HG03354 (cell line): ENCODE measurements at regions not wholly inside any gene's neighbourhood (a gene's known extent, or its start where the extent isn't known, plus 50 kb on each side); places are given as distances from the start of the nearest gene placed in this dataset.

Experiments
- ATAC-seq: cut with Tn5 transposase; IDR thresholded peaks from one replicate; pipeline ENCODE4 v1.9.1; 2021; ENCODE audit warnings: mild to moderate bottlenecking; ENCODE audit not compliant: unreplicated experiment, poor library complexity, severe bottlenecking

DNA sequence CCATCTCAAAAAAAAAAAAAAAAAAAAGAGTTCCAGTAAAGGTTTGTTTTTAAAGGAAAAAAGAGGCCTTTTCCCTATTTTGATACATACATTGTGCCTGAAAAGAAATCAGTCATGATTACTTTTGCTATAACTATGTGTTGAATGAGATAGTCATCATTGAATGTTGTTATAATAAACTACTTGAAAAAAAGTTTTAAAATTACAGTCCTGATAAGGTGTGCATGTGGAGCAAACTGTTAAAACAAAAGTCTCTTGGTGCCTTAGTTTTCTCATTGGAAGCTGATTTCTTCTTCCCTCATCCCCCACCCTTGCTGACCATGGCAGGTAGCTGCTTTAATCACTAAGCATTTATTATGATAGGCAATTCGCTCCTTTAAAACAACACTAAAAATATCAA is 172.3 kb upstream of the TBCA start:
- no peak for ATAC-seq

DNA sequence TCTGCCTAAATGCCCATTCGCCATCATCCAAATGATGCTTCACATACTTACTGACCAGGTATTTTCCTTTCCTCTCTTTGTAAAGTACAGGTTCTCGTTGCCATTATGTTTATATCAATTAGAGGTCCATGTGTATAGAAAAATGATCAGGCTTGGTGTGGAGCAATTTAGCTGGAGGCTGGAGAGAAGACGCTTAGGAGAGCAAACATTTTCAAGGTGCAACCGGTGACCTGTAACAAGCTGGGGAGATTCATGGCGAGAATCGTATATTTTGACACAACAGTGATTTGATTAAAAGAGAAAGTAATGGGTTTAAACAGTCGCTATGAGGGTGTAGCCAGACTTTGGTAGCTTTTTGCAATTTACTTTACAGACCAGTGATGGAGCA is 170.9 kb upstream of the TBCA start:
- no peak for ATAC-seq

DNA sequence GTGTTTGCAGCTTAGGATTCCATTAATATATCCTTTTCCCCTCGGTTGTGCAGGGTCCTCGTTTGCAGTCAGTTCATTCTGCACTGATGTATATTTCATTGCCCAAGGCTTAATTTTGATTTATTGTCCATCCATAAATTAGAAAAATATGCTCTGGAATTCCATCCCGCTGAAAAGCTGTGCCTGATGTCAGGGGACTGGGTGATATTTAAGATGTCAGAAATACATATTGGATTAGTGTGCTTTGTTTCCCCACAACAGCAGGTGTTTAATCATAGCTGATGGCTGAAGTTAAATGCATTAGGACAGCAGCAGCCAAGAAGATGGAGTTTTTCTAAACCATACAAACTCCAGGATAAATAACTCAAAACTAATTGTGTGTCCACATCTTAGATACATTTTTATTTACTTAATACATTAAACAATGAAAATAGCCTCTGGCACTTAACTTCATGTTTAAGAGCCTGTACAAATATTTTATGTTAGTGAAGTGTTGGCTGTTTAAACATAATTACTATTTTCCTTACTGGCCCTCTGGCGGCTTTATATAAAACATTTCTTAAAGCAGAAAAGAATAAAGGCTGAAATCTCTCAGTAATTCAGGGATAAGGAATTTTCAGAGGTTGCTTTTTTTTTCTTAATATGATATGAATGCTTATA is 170.4 kb upstream of the TBCA start:
- ATAC-seq: no peak

DNA sequence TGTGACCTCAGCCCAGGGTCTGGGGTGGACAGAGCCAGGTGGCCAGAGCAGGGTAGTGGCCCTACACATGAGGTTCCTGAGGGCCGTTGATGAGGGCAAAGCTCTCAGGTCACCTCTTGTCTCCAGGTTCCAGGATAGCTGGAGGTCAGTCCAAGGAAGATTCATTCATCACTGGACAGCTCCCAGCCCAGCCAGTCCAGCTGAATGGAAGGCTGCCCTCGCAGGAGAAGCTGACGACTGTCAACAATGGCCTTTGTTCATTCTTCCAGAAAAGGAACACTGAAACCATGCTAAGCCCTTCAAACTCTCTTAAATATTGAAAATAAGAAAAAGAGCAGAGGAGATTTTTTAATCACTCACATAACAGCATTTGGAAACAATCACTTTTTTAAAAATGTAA is 169.7 kb upstream of the TBCA start:
- ATAC-seq: no peak

DNA sequence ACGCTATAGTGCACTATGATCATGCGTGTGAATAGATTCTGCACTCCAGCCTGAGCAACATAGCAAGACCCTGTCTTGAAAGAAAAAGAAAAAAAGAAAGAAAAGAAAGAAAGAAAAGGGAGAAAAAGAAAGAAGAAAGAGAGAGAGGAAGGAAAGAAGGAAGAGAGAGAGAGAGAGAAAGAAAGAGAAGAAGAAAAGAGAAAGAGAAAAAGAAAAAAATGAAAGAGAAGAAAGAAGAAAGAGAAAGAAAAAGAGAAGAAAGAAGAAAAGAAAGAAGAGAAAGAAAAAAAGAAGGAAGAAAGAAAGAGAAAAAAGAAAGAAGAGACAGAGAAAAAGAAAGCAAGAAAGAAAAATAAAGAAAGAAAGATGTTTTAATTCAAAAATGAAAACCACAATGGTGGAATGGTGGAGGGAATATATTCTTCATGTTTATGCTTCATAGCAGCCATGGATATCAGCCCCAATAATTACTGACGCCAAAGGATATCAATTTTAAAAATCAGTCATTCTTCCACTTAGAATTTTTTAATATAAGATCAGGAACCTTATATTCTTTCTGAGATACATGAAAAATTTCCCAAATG is 168.7 kb upstream of the TBCA start:
- no peak for ATAC-seq

DNA sequence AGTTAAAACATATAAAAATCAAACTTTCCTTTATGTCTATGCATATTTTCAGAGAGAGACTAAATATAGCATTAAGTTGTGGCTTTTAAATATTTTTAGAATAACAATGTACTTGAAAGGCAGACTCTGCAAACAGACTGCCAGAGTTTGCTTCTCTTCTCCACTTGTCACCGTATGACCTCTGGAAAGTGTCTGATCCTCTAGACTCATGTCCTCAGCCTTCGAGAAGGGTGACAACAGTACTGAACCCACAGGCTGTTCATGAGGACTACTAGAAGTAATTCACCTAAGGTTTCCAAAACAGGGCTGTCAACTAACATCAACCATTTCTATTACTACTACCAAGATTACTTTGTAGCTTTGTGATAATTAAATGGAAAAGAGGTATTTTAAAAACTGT is 167.7 kb upstream of the TBCA start:
- ATAC-seq: no peak

DNA sequence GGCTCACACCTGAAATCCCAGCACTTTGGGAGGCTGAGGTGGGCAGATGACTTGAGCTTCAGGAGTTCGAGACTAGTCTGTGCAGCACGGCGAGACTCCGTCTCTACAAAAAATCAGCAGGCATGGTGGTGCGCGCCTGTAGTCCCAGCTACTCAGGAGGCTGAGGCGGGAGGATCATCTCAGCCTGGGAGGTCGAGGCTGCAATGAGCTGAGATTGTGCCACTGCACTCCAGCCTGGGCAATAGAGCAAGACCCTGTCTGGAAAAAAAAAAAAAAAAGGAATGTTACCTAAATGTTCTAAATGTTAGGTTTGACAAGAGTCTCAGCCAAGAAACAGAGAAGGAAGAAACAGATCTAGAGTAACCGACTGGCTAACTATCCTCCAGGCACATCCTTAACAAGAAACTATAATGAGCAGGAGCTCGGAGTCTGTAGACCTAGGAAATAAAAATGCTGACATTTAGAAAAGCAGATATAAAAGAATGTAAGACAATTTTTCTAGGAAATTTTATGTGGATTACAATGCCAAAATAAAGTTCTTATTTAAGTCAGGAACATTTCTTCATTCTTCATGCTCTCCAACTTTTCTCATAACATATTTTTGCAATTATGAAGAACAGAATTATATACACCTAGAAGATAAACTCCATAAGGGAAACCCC is 166.6 kb upstream of the TBCA start:
- ATAC-seq: no peak

DNA sequence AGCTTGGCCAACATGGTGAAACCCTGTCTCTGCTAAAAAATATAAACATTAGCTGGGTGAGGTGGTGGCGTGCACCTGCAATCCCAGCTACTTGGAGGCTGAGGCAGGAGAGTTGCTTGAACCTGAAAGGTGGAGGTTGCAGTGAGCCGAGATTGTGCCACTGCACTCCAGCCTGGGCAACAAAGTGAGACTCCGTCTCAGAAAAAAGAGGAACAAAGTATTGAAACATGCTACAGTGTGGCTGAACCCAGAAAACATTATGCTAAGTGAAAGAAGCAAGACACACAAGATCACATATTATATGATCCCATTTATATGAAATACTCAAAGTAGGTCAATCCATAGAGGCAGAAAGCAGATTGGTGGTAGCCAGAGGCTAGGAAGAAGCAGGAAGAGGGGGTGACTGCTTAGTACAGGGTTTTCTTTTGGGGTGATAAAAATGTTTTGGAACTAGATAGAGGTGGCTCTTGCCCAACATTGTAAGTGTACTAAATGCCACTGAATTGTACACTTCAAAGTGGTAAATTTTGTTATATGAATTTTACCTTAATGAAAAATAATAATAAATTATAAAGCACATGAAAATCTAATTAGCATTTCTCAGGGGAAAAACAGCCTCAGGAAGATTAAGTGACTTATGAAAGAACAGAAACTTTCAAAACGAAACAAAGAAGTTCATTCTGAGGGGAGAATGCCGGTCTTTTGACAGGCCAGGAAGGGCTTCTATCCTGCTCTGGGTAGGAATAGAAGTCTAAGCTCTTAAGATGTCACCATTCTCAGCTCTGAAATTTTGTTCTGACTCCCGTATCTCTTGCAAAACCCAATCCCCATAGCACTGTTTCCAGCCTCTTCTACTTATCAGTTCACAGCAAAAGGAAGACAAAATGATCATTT is 161.1 kb upstream of the TBCA start:
- ATAC-seq: peak; percentile 87

DNA sequence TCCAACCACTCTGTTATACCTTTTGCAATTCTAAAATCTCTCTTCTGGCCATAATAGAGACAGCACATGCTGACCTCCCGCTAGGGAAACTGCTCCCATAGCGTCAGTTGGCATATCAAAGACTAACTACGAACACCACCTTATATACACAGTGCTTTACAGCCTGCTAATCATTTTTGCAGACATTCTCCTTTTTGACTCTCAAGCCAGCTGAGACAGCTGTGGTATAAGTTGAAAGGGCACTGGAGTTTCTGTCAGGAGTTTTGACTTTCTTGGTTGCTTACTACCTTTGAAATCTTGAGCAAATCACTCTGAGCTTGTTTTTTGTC is 160.2 kb upstream of the TBCA start:
- peak; percentile 29 for ATAC-seq

DNA sequence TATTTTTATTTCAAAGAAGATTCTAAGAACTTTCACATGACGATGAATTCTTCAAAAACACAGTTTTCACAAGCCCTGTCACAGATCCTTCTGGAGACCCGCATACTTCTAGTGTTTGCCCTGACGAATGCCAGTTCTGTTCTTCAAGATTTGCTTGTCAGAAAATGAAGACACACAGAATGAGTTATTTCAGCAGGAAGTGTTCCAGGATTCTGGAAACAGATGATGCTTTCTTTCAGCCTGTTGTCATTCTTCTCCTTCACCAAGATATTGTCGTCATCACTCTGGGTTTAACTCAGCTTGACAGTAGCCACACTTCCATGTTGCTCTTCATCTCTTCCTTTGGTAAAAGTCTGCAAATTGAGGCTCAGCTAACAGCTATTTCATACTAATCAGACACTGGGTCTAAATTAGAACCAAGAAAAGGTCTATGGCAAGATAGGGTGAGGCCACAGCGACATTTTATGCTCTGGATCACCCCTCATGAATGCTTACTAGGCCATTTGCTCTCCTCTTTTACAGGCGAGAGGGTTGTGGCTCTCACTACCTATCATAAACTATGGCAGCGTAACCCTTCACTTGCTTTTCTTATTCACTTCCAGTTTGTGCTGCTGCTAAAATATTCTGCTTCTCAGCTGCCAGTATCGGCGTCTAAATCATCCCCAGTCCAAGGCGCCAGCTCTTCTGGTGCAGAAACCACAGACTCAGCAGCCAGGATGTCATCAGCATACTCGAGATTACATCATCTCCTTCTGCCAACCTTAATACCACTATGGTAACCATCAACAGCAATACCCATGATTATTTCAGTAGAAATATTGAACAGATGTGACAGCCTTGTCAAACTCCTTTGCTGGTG is 159.6 kb upstream of the TBCA start:
- peak; percentile 73 for ATAC-seq

DNA sequence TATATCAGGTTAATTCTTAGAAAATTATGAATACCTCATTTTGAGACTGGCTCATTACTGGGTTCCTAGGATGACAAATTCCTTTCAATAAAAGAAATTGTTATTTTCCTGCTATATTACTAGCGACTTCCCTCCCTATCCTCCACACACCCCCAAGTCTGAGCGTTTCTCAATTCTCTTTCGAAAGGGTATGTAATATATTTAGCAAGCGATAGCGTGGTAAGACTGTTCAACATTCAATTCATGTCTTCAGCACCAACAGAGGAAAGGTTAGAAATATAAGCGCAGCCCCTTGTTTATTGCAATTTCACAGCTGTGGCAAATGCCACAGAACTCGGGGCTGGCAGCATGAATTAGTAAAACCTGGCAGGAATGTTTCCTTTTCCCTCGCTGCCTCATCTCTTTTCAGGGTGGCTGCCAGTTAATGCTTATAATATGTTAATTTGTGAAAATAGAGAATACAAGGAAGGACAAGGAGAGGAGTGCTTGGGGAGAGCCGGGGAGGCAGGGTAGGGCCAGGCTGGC is 152.7 kb upstream of the TBCA start:
- no peak for ATAC-seq

DNA sequence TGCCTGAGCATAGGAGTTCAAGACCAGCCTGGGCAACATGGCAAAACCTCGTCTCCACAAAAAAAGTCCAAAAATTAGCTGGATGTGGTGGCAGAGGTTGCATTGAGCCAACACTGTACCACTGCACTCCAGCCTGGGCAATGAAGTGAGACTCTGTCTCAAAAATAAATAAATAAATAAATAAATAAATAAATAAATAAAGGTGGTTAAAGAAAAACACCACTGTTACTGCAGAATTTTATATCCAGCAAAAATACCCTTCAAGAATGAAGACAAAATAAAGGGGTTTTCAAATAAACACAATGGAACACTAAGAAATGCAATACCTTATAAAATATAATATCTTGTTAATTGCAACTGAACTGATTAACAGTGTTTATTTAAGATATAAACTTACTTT is 150.2 kb upstream of the TBCA start:
- ATAC-seq: no peak

DNA sequence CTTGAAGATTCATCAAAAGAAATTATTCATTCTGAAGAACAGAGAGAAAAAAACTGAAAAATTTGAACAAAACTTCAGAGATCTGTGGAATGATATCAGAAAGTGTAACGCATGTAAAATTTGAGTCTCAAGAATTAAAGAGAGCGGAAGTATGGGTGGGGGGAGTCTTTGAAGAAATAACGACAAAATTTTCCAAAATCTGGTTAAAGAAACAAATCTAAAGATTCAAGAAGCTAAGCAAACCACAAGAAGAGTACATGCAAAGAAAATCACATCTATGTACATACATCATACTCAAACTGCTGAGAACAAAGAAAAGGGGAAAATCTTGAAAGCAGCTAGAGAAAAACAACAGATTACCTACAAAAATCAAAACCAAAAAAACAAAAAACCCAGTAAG is 149.4 kb upstream of the TBCA start:
- no peak for ATAC-seq

DNA sequence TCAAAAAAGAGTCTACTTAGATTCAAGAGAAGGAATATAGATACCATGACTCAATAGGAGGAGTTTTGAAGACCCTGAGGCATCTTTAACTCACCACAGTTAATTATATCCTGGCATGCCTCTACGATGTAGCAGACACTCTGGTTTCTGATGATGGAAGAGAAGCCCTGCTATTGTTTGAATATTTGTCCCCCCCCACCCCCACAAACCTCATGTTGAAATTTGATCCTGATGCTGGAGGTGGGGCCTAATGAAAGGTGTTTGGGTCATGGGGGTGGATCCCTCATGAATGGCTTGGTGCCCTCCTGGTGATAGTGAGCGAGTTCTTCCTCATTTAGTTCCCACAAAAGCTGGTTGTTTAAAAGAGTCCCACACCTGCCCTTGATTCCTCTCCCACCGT is 147.9 kb upstream of the TBCA start:
- no peak for ATAC-seq

DNA sequence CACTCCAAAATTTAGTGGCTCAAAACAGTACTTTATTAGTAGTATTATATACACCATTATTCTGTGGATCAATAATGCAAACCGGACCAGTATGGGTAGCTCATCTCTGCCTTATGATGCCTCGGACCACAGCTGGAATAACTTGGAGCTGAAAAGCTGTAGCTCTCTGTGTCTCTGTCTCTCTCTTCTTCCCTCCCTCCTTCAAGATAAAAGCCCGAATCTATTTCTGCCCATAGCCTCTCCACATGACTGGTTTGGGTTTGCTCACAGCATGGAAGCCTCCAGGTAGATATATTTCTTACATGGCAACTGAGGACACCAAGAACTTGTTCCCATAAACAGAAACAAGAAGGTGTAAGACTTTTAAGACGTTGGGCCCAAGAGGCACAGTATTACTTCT is 147.5 kb upstream of the TBCA start:
- ATAC-seq: no peak

DNA sequence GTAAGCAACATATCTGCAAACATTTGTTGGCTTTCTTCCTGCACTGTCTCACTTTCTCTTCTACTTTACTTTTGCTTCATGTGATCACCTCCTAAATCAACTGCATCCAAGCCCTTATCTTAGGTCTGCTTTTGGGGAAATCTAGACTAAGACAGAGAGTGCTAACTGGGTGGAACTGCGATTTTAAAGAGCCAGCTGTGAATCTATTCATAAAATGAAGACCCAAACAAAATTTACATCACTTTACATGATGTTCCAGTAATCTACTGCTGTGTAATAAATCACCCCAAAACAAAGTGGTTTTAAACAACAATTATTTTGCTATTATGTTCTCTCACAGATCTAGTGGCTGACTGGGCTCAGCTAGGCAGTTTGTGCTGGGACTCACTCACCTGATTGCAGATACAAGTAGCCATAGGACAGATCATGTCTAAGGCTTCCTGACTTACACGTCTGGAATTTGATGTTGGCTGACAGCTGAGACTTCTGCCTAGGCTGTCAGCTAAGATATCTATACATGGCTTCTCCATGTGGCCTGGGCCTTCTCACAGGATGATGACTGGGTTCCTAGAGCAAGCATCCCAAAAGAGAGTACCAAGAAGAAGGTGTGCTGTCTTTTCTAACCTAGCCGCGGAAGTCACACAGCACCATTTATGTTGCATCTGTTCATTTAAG is 145.1 kb upstream of the TBCA start:
- no peak for ATAC-seq

DNA sequence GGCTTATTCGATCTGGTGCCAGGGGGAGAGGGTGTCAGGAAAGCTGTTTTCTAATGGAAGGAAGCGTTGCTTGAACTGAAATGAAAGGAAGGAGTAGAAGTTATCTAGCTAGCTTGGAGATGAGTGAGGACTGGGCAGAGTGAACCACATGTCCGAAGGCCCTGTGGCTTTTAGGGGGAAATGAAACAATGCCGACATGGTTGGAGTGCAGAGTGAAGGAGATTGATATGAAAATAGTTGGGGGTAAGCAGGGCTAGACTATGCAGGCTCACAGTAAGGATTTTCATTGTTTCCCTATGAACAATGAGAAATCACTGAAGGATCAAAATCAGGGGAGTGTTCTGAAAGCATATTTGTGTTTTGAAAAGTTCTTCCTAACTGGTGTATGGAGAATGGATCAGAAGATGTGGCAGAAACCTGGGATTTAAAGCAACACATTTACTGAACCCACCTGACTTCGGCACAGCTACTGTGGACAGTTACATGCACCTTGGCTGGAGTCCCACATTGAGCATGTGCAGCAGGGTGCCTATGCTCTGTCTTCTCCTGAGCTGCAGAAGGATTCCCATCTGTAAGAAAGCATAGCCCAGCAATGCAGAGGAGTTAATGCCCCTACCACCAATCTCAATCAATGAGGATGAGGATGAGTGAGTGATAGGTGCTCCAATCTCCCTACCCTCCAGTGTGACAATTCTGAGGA is 144.4 kb upstream of the TBCA start:
- ATAC-seq: no peak

DNA sequence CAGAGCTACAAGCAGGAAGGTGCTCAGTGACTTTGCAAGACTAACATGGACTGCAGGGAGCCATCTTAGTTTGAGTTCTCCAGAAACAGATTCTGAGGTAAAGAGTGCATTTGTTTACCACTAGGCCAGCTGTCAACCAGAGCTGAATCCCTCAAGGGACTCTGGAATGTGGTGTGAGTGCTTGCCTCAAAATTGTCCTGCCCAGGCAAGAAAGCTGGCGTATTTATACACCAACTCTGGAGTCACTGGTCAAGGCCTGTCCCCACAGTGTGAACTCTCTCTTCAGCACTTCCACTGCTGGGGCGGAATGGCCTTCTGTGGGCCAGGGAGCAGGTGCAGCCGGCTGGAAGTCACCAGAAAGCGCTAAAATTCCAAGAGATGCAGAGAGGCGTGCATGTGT is 139.2 kb upstream of the TBCA start:
- ATAC-seq: no peak

DNA sequence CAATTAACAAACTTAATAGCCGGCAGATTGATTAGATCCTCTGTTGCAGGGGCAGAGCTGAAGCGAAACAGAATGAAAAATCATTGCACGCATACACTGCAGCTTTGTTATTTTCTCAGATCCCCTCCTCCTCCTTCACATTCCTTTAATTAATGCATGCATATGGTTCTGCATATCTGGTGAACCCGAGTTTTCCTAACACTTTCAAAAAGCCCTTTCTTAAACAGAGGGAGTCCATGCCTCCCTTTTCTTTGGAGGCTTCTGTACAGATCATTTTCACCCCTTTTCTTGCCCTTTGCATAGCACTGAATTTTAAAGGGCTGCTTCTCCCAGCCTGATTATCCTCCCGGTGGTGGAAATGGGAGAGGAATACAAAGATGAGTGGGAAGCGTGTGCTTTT is 136.6 kb upstream of the TBCA start:
- ATAC-seq: no peak
